Panc1 (cell line): ENCODE measurements at regions not wholly inside any gene's neighbourhood (a gene's known extent, or its start where the extent isn't known, plus 50 kb on each side); places are given as distances from the start of the nearest gene placed in this dataset.

ENCODE experiments used
- TF ChIP-seq, protein P1 (sequence below), 2 experiments: IDR thresholded peaks; 2 replicates each; pipeline ENCODE4 v1.6.1; 2011 to 2012; ENCODE audit warnings: low read depth in 2 of 2, control low read depth in 1 of 2, low read length in 1 of 2, mild to moderate bottlenecking in 1 of 2, moderate library complexity in 1 of 2; ENCODE audit not compliant: insufficient read depth in 1 of 2
- TF ChIP-seq, protein P2 (sequence below): fragments of 450-650 bp; IDR thresholded peaks from 2 replicates; pipeline ENCODE4 v1.5.1; 2017; ENCODE audit warnings: mild to moderate bottlenecking

DNA sequence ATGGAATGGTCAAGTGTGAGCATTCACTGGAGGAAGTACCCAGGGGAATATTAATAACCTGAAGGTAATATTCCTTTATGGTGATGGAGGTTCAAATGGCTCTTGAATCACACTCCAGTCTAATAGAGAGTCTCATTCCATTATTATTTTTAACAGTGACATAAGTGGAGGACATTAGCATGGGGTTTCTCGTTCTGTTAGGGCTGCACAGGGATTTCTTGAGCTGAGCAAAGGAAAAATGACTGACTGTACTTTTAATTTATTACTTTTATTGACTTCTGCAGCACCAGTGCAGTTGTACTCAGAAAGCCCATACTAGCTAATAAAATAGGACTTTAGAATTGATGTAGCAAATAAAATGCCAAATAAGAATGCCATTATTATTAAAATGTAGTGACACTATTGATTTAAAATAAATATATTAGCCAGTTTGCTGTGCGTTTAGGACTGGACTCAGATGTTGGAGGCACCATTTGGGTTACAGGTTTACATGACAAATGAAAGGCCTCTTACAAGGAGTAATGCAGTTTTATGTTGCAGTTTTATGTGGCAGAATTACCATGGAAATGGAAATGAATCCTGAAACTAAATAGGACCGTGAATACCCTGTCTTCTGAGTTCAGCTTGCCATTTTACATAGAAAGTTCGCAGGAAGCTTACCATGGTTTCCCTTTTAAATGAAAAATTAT, 705.1 kb upstream of the GRM7 start:
- TF ChIP-seq, protein P1, sequence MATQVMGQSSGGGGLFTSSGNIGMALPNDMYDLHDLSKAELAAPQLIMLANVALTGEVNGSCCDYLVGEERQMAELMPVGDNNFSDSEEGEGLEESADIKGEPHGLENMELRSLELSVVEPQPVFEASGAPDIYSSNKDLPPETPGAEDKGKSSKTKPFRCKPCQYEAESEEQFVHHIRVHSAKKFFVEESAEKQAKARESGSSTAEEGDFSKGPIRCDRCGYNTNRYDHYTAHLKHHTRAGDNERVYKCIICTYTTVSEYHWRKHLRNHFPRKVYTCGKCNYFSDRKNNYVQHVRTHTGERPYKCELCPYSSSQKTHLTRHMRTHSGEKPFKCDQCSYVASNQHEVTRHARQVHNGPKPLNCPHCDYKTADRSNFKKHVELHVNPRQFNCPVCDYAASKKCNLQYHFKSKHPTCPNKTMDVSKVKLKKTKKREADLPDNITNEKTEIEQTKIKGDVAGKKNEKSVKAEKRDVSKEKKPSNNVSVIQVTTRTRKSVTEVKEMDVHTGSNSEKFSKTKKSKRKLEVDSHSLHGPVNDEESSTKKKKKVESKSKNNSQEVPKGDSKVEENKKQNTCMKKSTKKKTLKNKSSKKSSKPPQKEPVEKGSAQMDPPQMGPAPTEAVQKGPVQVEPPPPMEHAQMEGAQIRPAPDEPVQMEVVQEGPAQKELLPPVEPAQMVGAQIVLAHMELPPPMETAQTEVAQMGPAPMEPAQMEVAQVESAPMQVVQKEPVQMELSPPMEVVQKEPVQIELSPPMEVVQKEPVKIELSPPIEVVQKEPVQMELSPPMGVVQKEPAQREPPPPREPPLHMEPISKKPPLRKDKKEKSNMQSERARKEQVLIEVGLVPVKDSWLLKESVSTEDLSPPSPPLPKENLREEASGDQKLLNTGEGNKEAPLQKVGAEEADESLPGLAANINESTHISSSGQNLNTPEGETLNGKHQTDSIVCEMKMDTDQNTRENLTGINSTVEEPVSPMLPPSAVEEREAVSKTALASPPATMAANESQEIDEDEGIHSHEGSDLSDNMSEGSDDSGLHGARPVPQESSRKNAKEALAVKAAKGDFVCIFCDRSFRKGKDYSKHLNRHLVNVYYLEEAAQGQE (IDR thresholded peaks at IDR 0.05; ENCODE audit: insufficient read depth in 1 of 2, low read depth in 2 of 2, low read length in 1 of 2): no peak
- TF ChIP-seq, protein P2, sequence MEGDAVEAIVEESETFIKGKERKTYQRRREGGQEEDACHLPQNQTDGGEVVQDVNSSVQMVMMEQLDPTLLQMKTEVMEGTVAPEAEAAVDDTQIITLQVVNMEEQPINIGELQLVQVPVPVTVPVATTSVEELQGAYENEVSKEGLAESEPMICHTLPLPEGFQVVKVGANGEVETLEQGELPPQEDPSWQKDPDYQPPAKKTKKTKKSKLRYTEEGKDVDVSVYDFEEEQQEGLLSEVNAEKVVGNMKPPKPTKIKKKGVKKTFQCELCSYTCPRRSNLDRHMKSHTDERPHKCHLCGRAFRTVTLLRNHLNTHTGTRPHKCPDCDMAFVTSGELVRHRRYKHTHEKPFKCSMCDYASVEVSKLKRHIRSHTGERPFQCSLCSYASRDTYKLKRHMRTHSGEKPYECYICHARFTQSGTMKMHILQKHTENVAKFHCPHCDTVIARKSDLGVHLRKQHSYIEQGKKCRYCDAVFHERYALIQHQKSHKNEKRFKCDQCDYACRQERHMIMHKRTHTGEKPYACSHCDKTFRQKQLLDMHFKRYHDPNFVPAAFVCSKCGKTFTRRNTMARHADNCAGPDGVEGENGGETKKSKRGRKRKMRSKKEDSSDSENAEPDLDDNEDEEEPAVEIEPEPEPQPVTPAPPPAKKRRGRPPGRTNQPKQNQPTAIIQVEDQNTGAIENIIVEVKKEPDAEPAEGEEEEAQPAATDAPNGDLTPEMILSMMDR: no peak
